CD4-positive, alpha-beta T cell (primary cell): ENCODE measurements at regions not wholly inside any gene's neighbourhood (a gene's known extent, or its start where the extent isn't known, plus 50 kb on each side); places are given as distances from the start of the nearest gene placed in this dataset.

Experiments used
- ATAC-seq: fragments of 200-7000 bp; cut with Tn5 transposase; one replicate; pipeline ENCODE4 v1.10.0; 2022; ENCODE audit warnings: mild to moderate bottlenecking; ENCODE audit not compliant: poor library complexity
- CTCF ChIA-PET: fragments of 350-600 bp; sonication (Branson Sonifier 250); formaldehyde crosslinking; loops from one replicate; lab custom pipeline; 2021; ENCODE audit warnings: antibody characterized with exemption, inconsistent platforms; lab: Charles Lee
- POLR2A ChIA-PET: fragments of 350-600 bp; sonication (Branson Sonifier 250); formaldehyde crosslinking; loops from one replicate; lab custom pipeline; 2021; ENCODE audit warnings: antibody characterized with exemption, inconsistent platforms; lab: Charles Lee
- DNase-seq, 14 experiments: peaks; one replicate each; pipeline ENCODE4 v3.0.0-alpha.2; 2013 to 2020; ENCODE audit warnings: mixed read lengths in 2 of 14
- H3K27ac ChIP-seq, 2 donors: one replicate each; pipeline versions ENCODE4 v1.5.1 to v1.7.0; 2013; ENCODE audit warnings: low read length in 2 of 2, low read depth in 1 of 2, mild to moderate bottlenecking in 1 of 2
- H3K27me3 ChIP-seq, 2 experiments: 1 replicate in 1 of 2; 2 replicates in 1 of 2; pipeline versions ENCODE4 v1.6.1 to v1.7.0; 2013; ENCODE audit warnings: low read length in 2 of 2, control low read depth in 1 of 2, mild to moderate bottlenecking in 1 of 2, moderate library complexity in 1 of 2; ENCODE audit not compliant: insufficient read depth in 2 of 2, control insufficient read depth in 1 of 2
- H3K36me3 ChIP-seq: one replicate; pipeline ENCODE4 v1.6.1; 2013; ENCODE audit warnings: low read length, control low read depth; ENCODE audit not compliant: insufficient read depth
- H3K4me1 ChIP-seq: one replicate; pipeline ENCODE4 v1.6.1; 2013; ENCODE audit warnings: low read length, control low read depth; ENCODE audit not compliant: insufficient read depth
- H3K4me3 ChIP-seq: one replicate; pipeline ENCODE4 v1.5.1; 2013; ENCODE audit warnings: mild to moderate bottlenecking, low read length, moderate library complexity
- H3K9me3 ChIP-seq, 2 experiments: 1 replicate in 1 of 2; 2 replicates in 1 of 2; pipeline versions ENCODE4 v1.6.1 to v1.7.0; 2013; ENCODE audit warnings: low read length in 2 of 2, mild to moderate bottlenecking in 2 of 2, control low read depth in 1 of 2, moderate library complexity in 1 of 2; ENCODE audit not compliant: control insufficient read depth in 1 of 2, insufficient read depth in 1 of 2
- H3K27ac Mint-ChIP-seq: one replicate; pipeline ENCODE4 v1.8.0; 2020; ENCODE audit warnings: mixed read lengths
- H3K27me3 Mint-ChIP-seq: one replicate; pipeline ENCODE4 v1.8.0; 2021; ENCODE audit warnings: mixed read lengths
- H3K36me3 Mint-ChIP-seq: one replicate; pipeline ENCODE4 v1.8.0; 2021; ENCODE audit warnings: low read depth, mixed read lengths
- H3K4me1 Mint-ChIP-seq: one replicate; pipeline ENCODE4 v1.8.0; 2021; ENCODE audit warnings: low read depth, mixed read lengths
- H3K4me3 Mint-ChIP-seq: one replicate; pipeline ENCODE4 v1.8.0; 2020; ENCODE audit warnings: mild to moderate bottlenecking, mixed read lengths
- H3K9me3 Mint-ChIP-seq: one replicate; pipeline ENCODE4 v1.8.0; 2020; ENCODE audit warnings: mixed read lengths
- CTCF ChIP-seq: fragments of 200-600 bp; IDR thresholded peaks from one replicate; pipeline ENCODE4 v1.8.0; 2022; ENCODE audit warnings: antibody characterized with exemption, mild to moderate bottlenecking
- intact Hi-C, 2 experiments: fragments of 100-400 bp; cut with DNase I in 1 of 2; cut with micrococcal nuclease in 1 of 2; formaldehyde crosslinking; loops; one replicate each; pipeline versions ENCODE4 v1.15.1 to v1.9.0; 2023 to 2025; cut with DNase I, micrococcal nuclease

GRCh38 chr2:180442860-180443644 lies 436.0 kb upstream of the CWC22 start:
- Histone ChIP-seq H3K4me3 (no peak overlapping the region), H3K27ac (no peak overlapping the region), H3K36me3 (no peaks in the 10 kb centered on the region), H3K27me3 (no peaks in the 10 kb centered on the region), H3K4me1 (no peaks in the 10 kb centered on the region), H3K9me3 (no peaks in the 10 kb centered on the region)
- Mint-ChIP-seq H3K4me3 (no peak overlapping the region), H3K27ac (no peak overlapping the region), H3K36me3 (no peaks in the 10 kb centered on the region), H3K4me1 (no peaks in the 10 kb centered on the region), H3K9me3 (no peaks in the 10 kb centered on the region), H3K27me3 (no peaks in the 10 kb centered on the region)
- ChIA-PET POLR2A (no interaction called here), CTCF (no interaction called here)
- TF ChIP-seq CTCF, result no peak
- DNase-seq, result no peak
- intact Hi-C loops, result no loop called here
- no peak for ATAC-seq

- Histone ChIP-seq H3K27me3 (no peaks in the 10 kb centered on the region), H3K36me3 (no peaks in the 10 kb centered on the region), H3K27ac (no peak overlapping the region), H3K4me1 (no peaks in the 10 kb centered on the region), H3K9me3 (no peaks in the 10 kb centered on the region), H3K4me3 (no peak overlapping the region)
- intact Hi-C loops, result no loop called here
- H3K36me3 Mint-ChIP-seq, result no peaks in the 10 kb centered on the region
- DNase-seq (no peak), ATAC-seq (no peak)
- no peaks in the 10 kb centered on the region for H3K4me1 Mint-ChIP-seq
- H3K27me3 Mint-ChIP-seq, result no peaks in the 10 kb centered on the region
- peaks cover 4% of the 10 kb centered on the region for H3K9me3 Mint-ChIP-seq
- H3K4me3 Mint-ChIP-seq, result no peak overlapping the region
- no peak for TF ChIP-seq CTCF
- POLR2A ChIA-PET, result no interaction called here
- CTCF ChIA-PET, result no interaction called here
- no peak overlapping the region for H3K27ac Mint-ChIP-seq
Observed at GRCh38 chr2:180419212-180419611, 412.1 kb upstream of the CWC22 start.

GRCh38 chr2:180416627-180417026 lies 409.5 kb upstream of the CWC22 start:
- no peaks in the 10 kb centered on the region for H3K4me1 Mint-ChIP-seq
- Histone ChIP-seq H3K9me3 (no peaks in the 10 kb centered on the region), H3K4me1 (no peaks in the 10 kb centered on the region), H3K36me3 (no peaks in the 10 kb centered on the region), H3K4me3 (no peak overlapping the region), H3K27ac (no peak overlapping the region), H3K27me3 (no peaks in the 10 kb centered on the region)
- H3K4me3 Mint-ChIP-seq, result no peak overlapping the region
- POLR2A ChIA-PET, result no interaction called here
- no peaks in the 10 kb centered on the region for H3K27me3 Mint-ChIP-seq
- no peak overlapping the region for H3K27ac Mint-ChIP-seq
- H3K36me3 Mint-ChIP-seq, result no peaks in the 10 kb centered on the region
- CTCF ChIA-PET, result no interaction called here
- intact Hi-C loops, result no loop called here
- DNase-seq (no peak), ATAC-seq (no peak)
- no peak for TF ChIP-seq CTCF
- H3K9me3 Mint-ChIP-seq, result peaks cover 4% of the 10 kb centered on the region
